GM12864 (cell line): ENCODE measurements at regions not wholly inside any gene's neighbourhood (a gene's known extent, or its start where the extent isn't known, plus 50 kb on each side); places are given as distances from the start of the nearest gene placed in this dataset.

Experiments
- DNase-seq: peaks from one replicate; pipeline ENCODE4 v3.0.0-alpha.2; 2011; ENCODE audit warnings: low read depth
- H3K4me3 ChIP-seq: 2 replicates; pipeline ENCODE4 v1.5.1; 2011; ENCODE audit warnings: mild to moderate bottlenecking, low read depth, low read length, control low read depth
- TF ChIP-seq, protein P1 (sequence below): IDR thresholded peaks from 2 replicates; pipeline ENCODE4 v1.5.1; 2011; ENCODE audit warnings: low read depth, mild to moderate bottlenecking, moderate library complexity, low read length, control low read depth, inconsistent platforms; ENCODE audit errors: missing control alignments

DNA sequence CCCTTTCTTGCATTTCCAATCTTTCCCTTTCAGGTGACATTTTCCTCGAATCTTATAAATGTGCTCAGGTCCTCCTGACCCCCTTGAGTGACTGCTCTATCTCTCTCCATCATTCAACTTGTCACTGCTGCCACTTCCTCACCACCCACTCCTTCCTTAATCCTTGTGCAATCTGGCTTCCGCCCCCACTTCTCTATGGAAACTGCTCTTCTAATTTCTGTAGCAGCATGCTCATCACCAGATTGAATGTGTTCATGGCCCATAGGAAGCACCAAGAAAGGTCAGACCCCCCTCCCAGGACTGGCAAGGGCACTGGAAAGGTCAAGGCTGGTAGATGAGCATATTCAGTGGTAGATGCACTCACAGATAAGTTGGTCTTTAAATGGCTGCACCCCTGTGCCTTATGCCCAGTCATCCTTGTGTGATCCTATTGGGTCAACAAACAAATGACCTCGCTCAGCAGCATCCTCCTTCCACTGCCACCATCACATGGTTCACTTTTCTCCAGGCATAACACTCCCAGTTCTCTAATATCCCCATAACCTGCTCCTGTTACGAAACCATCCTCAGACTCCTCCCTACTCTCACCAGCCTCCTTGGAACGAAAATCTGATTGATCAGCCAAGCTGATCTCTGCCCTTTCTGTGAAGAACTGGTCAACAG, 288.5 kb upstream of the POU3F1 start:
- H3K4me3 ChIP-seq, result no peak overlapping the region

DNA sequence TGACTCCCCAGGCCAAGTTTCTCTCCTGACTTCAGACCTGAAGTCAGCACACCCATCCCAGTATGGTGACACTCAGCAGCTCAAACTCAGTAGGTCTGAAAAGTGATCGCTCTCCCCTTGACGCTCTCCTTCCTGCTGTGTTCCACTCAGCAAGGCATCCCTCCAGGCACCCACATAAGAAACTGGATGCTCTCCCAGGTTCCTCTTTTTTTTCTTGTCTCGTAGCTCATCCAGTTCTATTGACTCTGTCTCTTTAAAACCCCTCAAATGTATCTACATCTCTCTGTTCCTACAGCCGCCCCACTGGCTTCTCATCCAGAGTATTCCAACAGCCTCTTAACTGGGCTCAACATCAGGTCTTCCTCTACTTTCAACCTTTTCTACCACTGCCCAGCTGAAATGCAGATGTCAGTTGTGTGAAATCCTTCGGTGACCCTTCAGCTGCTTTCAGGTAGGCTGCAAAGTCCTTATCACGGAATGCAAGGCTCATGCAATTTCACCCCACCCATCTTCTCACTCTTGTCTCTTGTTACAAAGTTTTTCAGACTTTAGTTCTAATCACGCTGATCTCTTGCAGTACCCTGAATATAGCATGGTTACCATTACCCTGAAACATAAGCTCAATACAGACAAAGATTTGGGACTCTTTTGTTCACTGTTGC, 286.2 kb upstream of the POU3F1 start:
- TF ChIP-seq, protein P1, sequence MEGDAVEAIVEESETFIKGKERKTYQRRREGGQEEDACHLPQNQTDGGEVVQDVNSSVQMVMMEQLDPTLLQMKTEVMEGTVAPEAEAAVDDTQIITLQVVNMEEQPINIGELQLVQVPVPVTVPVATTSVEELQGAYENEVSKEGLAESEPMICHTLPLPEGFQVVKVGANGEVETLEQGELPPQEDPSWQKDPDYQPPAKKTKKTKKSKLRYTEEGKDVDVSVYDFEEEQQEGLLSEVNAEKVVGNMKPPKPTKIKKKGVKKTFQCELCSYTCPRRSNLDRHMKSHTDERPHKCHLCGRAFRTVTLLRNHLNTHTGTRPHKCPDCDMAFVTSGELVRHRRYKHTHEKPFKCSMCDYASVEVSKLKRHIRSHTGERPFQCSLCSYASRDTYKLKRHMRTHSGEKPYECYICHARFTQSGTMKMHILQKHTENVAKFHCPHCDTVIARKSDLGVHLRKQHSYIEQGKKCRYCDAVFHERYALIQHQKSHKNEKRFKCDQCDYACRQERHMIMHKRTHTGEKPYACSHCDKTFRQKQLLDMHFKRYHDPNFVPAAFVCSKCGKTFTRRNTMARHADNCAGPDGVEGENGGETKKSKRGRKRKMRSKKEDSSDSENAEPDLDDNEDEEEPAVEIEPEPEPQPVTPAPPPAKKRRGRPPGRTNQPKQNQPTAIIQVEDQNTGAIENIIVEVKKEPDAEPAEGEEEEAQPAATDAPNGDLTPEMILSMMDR, result no peak
- no peak overlapping the region for H3K4me3 ChIP-seq
- DNase-seq, result no peak

More for the DNA sequence above, 288.5 kb upstream of the POU3F1 start:
- TF ChIP-seq, protein P1, result no peak
- DNase-seq, result no peak

- no peak overlapping the region for H3K4me3 ChIP-seq
- no peak for DNase-seq
- TF ChIP-seq, protein P1, result no peak
Measured at GRCh38 chr1:38331496-38332210, 285.1 kb upstream of the POU3F1 start.

DNA sequence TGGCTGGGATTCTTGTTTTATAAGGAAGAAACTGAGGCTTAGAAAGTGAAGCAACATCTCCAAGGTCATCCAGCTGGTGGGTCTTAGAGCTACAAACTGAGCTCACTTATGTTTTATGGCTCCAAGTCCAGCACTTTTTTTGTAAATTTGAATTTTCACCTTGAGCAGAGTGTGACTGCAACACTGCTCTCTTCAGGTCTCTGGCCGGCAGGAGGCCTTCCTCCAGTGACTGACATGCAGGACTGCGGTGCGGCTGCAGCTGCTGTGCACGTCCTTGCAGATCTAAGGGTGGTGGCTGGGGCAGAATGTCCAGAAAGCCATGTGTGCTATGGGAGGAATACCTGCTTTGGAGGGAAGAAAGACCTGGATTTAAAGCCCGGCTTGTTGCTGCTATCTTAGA, 284.2 kb upstream of the POU3F1 start:
- no peak overlapping the region for H3K4me3 ChIP-seq
- TF ChIP-seq, protein P1, result no peak
- no peak for DNase-seq

DNA sequence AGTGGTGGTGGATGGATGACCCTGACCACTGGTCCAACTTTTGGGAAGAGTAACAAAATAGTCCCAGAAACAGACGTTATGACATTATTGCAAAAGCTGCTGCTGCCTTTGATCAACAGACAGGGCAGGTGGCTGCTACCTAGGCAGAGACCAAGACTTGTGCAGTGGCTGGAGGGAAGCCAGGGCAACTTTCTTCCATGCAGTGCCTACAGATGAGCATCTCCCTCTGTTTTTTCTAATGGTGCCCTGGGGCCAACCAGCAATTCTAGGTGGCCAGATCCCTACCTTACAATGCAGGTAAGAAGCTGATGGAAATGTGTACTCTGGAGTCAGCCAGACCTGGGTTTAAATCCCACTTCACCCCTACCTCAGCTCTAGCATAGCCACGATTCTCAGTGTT, 283.1 kb upstream of the POU3F1 start:
- TF ChIP-seq, protein P1, result no peak
- H3K4me3 ChIP-seq, result no peak overlapping the region
- no peak for DNase-seq

DNA sequence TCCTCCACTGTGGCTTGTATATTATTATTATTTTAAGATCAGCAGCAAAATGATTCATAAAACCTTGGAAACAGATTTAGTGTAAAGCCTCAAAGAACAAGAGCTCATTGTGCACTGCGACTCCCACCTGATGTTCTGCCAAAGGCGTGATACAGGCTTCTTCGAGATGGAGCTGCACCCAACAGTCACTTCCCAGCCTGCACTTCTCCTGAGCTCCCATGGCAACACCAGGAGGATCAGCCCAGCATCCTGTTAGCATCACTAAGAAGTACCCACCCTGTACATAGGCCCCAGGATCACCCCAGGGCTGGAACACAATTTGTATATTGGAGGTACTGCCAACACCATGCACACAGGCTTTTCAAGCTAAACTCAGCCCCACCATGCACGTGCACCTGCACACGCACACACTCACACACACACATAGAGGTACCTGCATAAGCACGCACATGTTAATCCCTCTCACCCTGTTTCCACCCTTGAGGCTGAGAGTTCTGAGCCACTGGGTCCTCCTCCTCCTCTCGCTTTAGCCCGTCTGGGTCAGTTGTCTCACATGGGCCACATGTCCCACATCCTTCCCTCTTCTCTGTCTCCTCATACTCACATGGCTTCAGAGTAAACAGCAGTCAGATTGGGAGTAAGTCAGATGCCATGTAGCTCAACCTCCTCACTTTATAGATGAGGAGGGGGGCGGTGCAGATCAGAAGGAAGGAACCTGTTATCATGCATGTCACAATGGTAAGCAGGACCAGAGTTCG, 281.9 kb upstream of the POU3F1 start:
- H3K4me3 ChIP-seq, result no peak overlapping the region
- TF ChIP-seq, protein P1, result no peak
- no peak for DNase-seq
